ENCODE measurements at regions not wholly inside any gene's neighbourhood (a gene's known extent, or its start where the extent isn't known, plus 50 kb on each side); places are given as distances from the start of the nearest gene placed in this dataset.

DNA sequence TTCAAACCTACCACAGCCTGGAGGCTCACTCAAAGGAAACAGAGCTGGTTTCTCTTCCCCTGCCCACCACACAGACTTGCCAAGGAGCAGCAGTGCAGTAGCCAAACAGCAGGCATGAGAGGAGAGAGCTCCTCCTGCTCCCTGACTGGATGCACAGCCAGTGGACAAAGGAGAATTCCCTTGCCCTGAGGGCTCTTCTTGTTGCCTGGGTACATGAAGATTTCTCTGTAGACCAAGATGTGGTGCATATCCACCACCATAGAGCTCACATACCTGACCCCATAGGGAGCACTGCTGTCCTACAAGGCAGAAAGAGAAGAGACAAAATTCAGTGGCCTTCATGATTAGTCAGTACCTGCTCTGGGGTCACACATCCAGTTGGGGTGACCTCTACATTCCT is 56.3 kb upstream of the SPATA31E1 start:
- Histone ChIP-seq H3F3A (ENCODE audit: insufficient read depth, low read length) (no peaks in the 10 kb centered on the region), H3K27ac (ENCODE audit: low read depth, low read length, poor library complexity, severe bottlenecking) (no peak overlapping the region), H3K27me3 (ENCODE audit: insufficient read depth, low read length) (no peaks in the 10 kb centered on the region), H3K4me1 (ENCODE audit: insufficient read depth, low read length, severe bottlenecking) (no peaks in the 10 kb centered on the region), H3K9me3 (ENCODE audit: low read length) (no peaks in the 10 kb centered on the region), H3K9me2 (ENCODE audit: low read depth, low read length) (no peaks in the 10 kb centered on the region), H2AFZ (ENCODE audit: low read length) (no peak overlapping the region), H3K36me3 (ENCODE audit: insufficient read depth, low read length) (no peaks in the 10 kb centered on the region), H3K9ac (ENCODE audit: low read length) (no peak overlapping the region), H4K20me1 (ENCODE audit: insufficient read depth, low read length) (no peaks in the 10 kb centered on the region), H3K79me2 (ENCODE audit: insufficient read depth, low read length) (no peaks in the 10 kb centered on the region), H3K4me3 (ENCODE audit: low read depth, low read length, poor library complexity, severe bottlenecking) (no peak overlapping the region), H3K4me2 (ENCODE audit: low read length) (no peak overlapping the region)
- TF ChIP-seq, protein P1, sequence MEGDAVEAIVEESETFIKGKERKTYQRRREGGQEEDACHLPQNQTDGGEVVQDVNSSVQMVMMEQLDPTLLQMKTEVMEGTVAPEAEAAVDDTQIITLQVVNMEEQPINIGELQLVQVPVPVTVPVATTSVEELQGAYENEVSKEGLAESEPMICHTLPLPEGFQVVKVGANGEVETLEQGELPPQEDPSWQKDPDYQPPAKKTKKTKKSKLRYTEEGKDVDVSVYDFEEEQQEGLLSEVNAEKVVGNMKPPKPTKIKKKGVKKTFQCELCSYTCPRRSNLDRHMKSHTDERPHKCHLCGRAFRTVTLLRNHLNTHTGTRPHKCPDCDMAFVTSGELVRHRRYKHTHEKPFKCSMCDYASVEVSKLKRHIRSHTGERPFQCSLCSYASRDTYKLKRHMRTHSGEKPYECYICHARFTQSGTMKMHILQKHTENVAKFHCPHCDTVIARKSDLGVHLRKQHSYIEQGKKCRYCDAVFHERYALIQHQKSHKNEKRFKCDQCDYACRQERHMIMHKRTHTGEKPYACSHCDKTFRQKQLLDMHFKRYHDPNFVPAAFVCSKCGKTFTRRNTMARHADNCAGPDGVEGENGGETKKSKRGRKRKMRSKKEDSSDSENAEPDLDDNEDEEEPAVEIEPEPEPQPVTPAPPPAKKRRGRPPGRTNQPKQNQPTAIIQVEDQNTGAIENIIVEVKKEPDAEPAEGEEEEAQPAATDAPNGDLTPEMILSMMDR (IDR thresholded peaks at IDR 0.05; ENCODE audit: low read length): no peak
- no peak for TF ChIP-seq EZH2 (IDR thresholded peaks at IDR 0.05; ENCODE audit: borderline replicate concordance, low read length)

DNA sequence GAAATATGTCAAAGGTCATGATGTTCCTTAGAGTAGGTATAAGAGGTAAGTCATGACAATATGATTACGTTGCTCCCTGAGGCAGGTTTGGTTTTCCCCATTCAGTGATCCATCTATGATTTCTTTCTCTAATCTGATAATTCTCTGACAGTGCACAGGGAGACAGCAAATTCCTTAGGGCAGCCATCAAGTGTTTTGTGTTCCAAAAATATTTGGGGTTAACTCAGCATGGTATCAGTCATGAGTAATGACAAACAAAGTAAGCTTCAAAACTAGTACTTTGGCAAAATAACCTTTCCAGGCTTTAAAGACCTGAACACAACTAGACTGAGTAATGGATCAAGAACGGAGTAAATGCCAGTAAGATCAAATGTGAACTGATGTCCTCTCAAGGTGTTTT is 55.3 kb upstream of the SPATA31E1 start:
- no peaks in the 10 kb centered on the region for H3K9me2 ChIP-seq (ENCODE audit: low read depth, low read length)
- no peaks in the 10 kb centered on the region for H3K27me3 ChIP-seq (ENCODE audit: insufficient read depth, low read length)
- no peak overlapping the region for H3K4me2 ChIP-seq (ENCODE audit: low read length)
- H3K79me2 ChIP-seq (ENCODE audit: insufficient read depth, low read length): no peaks in the 10 kb centered on the region
- no peaks in the 10 kb centered on the region for H4K20me1 ChIP-seq (ENCODE audit: insufficient read depth, low read length)
- H3K9me3 ChIP-seq (ENCODE audit: low read length): no peaks in the 10 kb centered on the region
- no peak overlapping the region for H3K4me3 ChIP-seq (ENCODE audit: low read depth, low read length, poor library complexity, severe bottlenecking)
- H3K27ac ChIP-seq (ENCODE audit: low read depth, low read length, poor library complexity, severe bottlenecking): no peak overlapping the region
- H3K4me1 ChIP-seq (ENCODE audit: insufficient read depth, low read length, severe bottlenecking): no peaks in the 10 kb centered on the region
- TF ChIP-seq, protein P1 (IDR thresholded peaks at IDR 0.05; ENCODE audit: low read length): no peak
- no peak for TF ChIP-seq EZH2 (IDR thresholded peaks at IDR 0.05; ENCODE audit: borderline replicate concordance, low read length)
- no peaks in the 10 kb centered on the region for H3K36me3 ChIP-seq (ENCODE audit: insufficient read depth, low read length)
- H2AFZ ChIP-seq (ENCODE audit: low read length): no peak overlapping the region
- H3F3A ChIP-seq (ENCODE audit: insufficient read depth, low read length): no peaks in the 10 kb centered on the region
- H3K9ac ChIP-seq (ENCODE audit: low read length): no peak overlapping the region

DNA sequence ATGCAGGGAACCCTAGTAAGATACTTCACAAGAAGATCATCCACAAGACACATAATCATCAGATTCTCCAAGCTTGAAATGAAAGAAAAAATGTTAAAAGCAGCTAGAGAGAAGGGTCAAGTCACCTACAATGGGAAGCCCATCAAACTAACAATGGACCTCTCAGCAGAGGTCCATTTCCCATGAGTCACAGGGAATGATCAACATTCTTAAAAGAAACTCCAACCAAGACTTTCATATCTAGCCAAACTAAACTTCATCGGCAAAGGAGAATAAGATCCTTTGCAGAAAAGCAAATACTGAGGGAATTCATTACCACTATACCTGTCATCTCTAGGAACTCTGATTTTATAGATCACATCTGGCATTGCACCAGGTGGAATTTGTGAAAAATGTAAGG is 52.9 kb upstream of the SPATA31E1 start:
- Histone ChIP-seq H4K20me1 (ENCODE audit: insufficient read depth, low read length) (no peaks in the 10 kb centered on the region), H3K9ac (ENCODE audit: low read length) (no peak overlapping the region), H2AFZ (ENCODE audit: low read length) (no peak overlapping the region), H3K36me3 (ENCODE audit: insufficient read depth, low read length) (no peaks in the 10 kb centered on the region), H3K4me2 (ENCODE audit: low read length) (no peak overlapping the region), H3K4me3 (ENCODE audit: low read depth, low read length, poor library complexity, severe bottlenecking) (no peak overlapping the region), H3F3A (ENCODE audit: insufficient read depth, low read length) (no peaks in the 10 kb centered on the region), H3K27me3 (ENCODE audit: insufficient read depth, low read length) (no peaks in the 10 kb centered on the region), H3K9me3 (ENCODE audit: low read length) (no peaks in the 10 kb centered on the region), H3K4me1 (ENCODE audit: insufficient read depth, low read length, severe bottlenecking) (no peaks in the 10 kb centered on the region), H3K9me2 (ENCODE audit: low read depth, low read length) (no peaks in the 10 kb centered on the region), H3K79me2 (ENCODE audit: insufficient read depth, low read length) (no peaks in the 10 kb centered on the region), H3K27ac (ENCODE audit: low read depth, low read length, poor library complexity, severe bottlenecking) (no peak overlapping the region)
- no peak for TF ChIP-seq EZH2 (IDR thresholded peaks at IDR 0.05; ENCODE audit: borderline replicate concordance, low read length)
- TF ChIP-seq, protein P1 (IDR thresholded peaks at IDR 0.05; ENCODE audit: low read length): no peak

Measured in OCI-LY1 (cell line).